GM12875 (cell line): ENCODE measurements at regions not wholly inside any gene's neighbourhood (a gene's known extent, or its start where the extent isn't known, plus 50 kb on each side); places are given as distances from the start of the nearest gene placed in this dataset.

ENCODE experiments used
- H3K4me3 ChIP-seq: one replicate; pipeline ENCODE4 v1.5.1; 2011; ENCODE audit warnings: low read depth, low read length, control low read depth
- CTCF ChIP-seq: IDR thresholded peaks from 2 replicates; pipeline ENCODE4 v1.5.1; 2011; ENCODE audit warnings: low read depth, mild to moderate bottlenecking, control low read depth, inconsistent platforms, low read length, moderate library complexity, borderline replicate concordance; ENCODE audit not compliant: insufficient read depth

GRCh38 chr1:115430441-115431158, 92.6 kb upstream of the NGF start:
- TF ChIP-seq CTCF: no peak
- no peak overlapping the region for H3K4me3 ChIP-seq

GRCh38 chr1:115429884-115430283, 91.8 kb upstream of the NGF start:
- no peak overlapping the region for H3K4me3 ChIP-seq
- no peak for TF ChIP-seq CTCF

GRCh38 chr1:115429241-115429640, 91.2 kb upstream of the NGF start:
- TF ChIP-seq CTCF: no peak
- no peak overlapping the region for H3K4me3 ChIP-seq

- TF ChIP-seq CTCF: no peak
- H3K4me3 ChIP-seq: no peak overlapping the region
Measured at GRCh38 chr1:115428676-115429075, 90.6 kb upstream of the NGF start.

GRCh38 chr1:115428256-115428655, 90.2 kb upstream of the NGF start:
- H3K4me3 ChIP-seq: no peak overlapping the region
- TF ChIP-seq CTCF: no peak

- no peak overlapping the region for H3K4me3 ChIP-seq
- no peak for TF ChIP-seq CTCF
Measured at GRCh38 chr1:115426956-115427355, 88.9 kb upstream of the NGF start.

GRCh38 chr1:115426231-115426771, 88.3 kb upstream of the NGF start:
- no peak overlapping the region for H3K4me3 ChIP-seq
- no peak for TF ChIP-seq CTCF
